Colonic mucosa (tissue), 4 donors: ENCODE measurements at regions not wholly inside any gene's neighbourhood (a gene's known extent, or its start where the extent isn't known, plus 50 kb on each side); places are given as distances from the start of the nearest gene placed in this dataset.
"Not testable (repeated sequence)": the region's sequence is repeated elsewhere in the genome, so short reads cannot be mapped to it uniquely, and the experiment has no call there.

ENCODE experiments used
- DNase-seq: peaks from one replicate; pipeline ENCODE4 v3.0.0-alpha.2; 2020
- H3K27ac ChIP-seq: fragments of 200-600 bp; one replicate; pipeline ENCODE4 v1.8.0; 2021
- H3K27me3 ChIP-seq: fragments of 200-600 bp; one replicate; pipeline ENCODE4 v1.8.0; 2021
- H3K36me3 ChIP-seq: fragments of 200-600 bp; one replicate; pipeline ENCODE4 v1.8.0; 2021
- H3K4me1 ChIP-seq: fragments of 200-600 bp; one replicate; pipeline ENCODE4 v1.8.0; 2021; ENCODE audit warnings: mild to moderate bottlenecking
- H3K4me3 ChIP-seq: fragments of 200-600 bp; one replicate; pipeline ENCODE4 v1.8.0; 2021
- H3K9ac ChIP-seq, 2 donors: one replicate each; pipeline ENCODE4 v1.7.0; 2013; ENCODE audit warnings: control low read depth in 2 of 2, low read depth in 2 of 2, low read length in 2 of 2
- H3K9me3 ChIP-seq: fragments of 200-600 bp; one replicate; pipeline ENCODE4 v1.8.0; 2021
- CTCF ChIP-seq: fragments of 200-600 bp; IDR thresholded peaks from one replicate; pipeline ENCODE4 v1.8.0; 2022; ENCODE audit warnings: antibody characterized with exemption, mild to moderate bottlenecking
- intact Hi-C: fragments of 100-400 bp; cut with DNase I; formaldehyde crosslinking; loops from one replicate; pipeline ENCODE4 v1.14.1; 2022
- donor health status: healthy.
- donor health status: DM: no; HTN: no; CAD: no.
- donor health status: DM: no; HTN: no; CAD: no.

GRCh38 chr21:28687586-28687985 is 305.1 kb downstream of the LTN1 start:
- no peaks in the 10 kb centered on the region for H3K9me3 ChIP-seq
- H3K4me3 ChIP-seq, result no peak overlapping the region
- no peak overlapping the region for H3K9ac ChIP-seq
- no peak overlapping the region for H3K27ac ChIP-seq
- no peaks in the 10 kb centered on the region for H3K4me1 ChIP-seq
- TF ChIP-seq CTCF, result no peak
- no peaks in the 10 kb centered on the region for H3K27me3 ChIP-seq
- intact Hi-C loops, result no loop called here
- H3K36me3 ChIP-seq, result no peaks in the 10 kb centered on the region
- DNase-seq, result no peak

- H3K4me1 ChIP-seq, result no peaks in the 10 kb centered on the region
- H3K27ac ChIP-seq, result no peak overlapping the region
- DNase-seq, result no peak
- H3K27me3 ChIP-seq, result no peaks in the 10 kb centered on the region
- H3K9me3 ChIP-seq, result no peaks in the 10 kb centered on the region
- intact Hi-C loops, result no loop called here
- H3K4me3 ChIP-seq, result no peak overlapping the region
- TF ChIP-seq CTCF, result no peak
- H3K9ac ChIP-seq, result no peak overlapping the region
- H3K36me3 ChIP-seq, result no peaks in the 10 kb centered on the region
Measured at GRCh38 chr21:28683982-28684752, 308.5 kb downstream of the LTN1 start.

DNA sequence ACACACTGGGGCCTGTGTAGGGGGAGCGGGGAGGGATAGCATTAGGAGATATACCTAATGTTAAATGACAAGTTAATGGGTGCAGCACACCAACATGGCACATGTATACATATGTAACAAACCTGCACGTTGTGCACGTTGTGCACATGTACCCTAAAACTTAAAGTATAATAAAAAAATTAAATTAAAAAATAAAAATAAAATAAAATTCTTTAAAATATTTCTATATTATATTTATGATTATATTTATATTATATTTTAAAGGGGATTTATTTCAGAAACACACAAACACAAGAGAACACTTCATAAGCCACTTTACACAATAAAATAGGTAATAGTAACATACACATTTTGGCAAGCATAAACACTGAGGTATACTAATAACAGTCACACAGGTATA is 309.8 kb downstream of the LTN1 start:
- H3K36me3 ChIP-seq, DNase-seq, H3K9me3 ChIP-seq, H3K27ac ChIP-seq, H3K27me3 ChIP-seq, intact Hi-C loops, H3K9ac ChIP-seq, H3K4me3 ChIP-seq, H3K4me1 ChIP-seq: not testable (repeated sequence)

DNA sequence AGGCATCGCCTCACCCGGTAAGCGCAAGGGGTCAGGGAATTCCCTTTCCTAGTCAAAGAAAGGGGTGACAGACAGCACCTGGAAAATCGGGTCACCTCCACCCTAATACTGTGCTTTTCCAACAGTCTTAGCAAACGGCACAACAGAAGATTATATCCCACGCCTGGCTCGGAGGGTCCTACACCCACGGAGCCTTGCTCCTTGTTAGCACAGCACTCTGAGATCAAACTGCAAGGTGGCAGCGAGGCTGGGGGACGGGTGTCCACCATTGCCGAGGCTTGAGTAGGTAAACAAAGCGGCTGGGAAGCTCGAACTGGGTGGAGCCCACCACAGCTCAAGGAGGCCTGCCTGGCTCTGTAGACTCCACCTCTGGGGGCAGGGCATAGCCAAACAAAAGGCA is 315.6 kb downstream of the LTN1 start:
- H3K4me1 ChIP-seq, H3K27ac ChIP-seq, H3K4me3 ChIP-seq, H3K27me3 ChIP-seq, intact Hi-C loops, H3K9me3 ChIP-seq, H3K9ac ChIP-seq, DNase-seq, H3K36me3 ChIP-seq: not testable (repeated sequence)

DNA sequence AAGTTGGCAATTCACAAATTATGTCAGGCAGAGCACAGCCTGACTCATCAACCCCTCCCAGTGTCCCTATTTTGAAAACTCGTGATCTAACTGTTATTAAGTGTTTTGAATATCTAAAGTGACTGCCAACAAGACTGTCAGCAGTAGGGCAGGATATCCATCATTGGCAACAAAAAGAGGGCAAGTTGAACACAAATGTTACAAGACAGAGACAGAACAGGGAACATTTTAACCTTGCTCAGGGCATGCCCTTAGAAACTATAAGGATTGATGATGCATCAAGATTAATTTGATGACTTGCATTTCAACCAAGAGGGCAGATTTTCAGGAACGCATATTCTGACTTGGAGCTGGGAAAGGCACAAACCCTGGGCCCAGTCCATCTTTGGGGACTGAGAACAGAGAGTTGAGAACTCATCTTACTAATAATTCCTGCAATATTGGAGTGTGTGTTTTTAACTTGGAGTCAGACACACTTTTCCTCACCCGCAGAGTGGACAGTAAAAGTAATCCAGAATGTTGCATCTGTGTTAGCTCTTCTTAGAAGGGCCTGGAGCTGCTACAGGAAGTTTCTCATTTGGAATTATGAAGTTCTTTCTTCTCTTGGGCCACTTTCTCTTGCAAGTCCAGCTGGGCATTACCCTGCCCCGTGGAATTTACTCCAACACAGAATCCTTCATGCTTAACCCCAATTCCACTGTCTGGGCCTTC is 317.2 kb downstream of the LTN1 start:
- DNase-seq, result no peak
- TF ChIP-seq CTCF, result no peak
- Histone ChIP-seq H3K36me3 (no peaks in the 10 kb centered on the region), H3K4me1 (no peaks in the 10 kb centered on the region), H3K9me3 (no peaks in the 10 kb centered on the region), H3K9ac (no peak overlapping the region), H3K27ac (no peak overlapping the region), H3K27me3 (no peaks in the 10 kb centered on the region), H3K4me3 (no peak overlapping the region)
- intact Hi-C loops, result no loop called here

GRCh38 chr21:28674763-28675162 is 317.9 kb downstream of the LTN1 start:
- no peak overlapping the region for H3K9ac ChIP-seq
- H3K27ac ChIP-seq, result no peak overlapping the region
- no peak overlapping the region for H3K4me3 ChIP-seq
- no peaks in the 10 kb centered on the region for H3K4me1 ChIP-seq
- H3K36me3 ChIP-seq, result no peaks in the 10 kb centered on the region
- intact Hi-C loops, result no loop called here
- no peaks in the 10 kb centered on the region for H3K27me3 ChIP-seq
- H3K9me3 ChIP-seq, result no peaks in the 10 kb centered on the region
- DNase-seq, result no peak
- no peak for TF ChIP-seq CTCF
